NCI-H1092 (cell line): ENCODE measurements at regions not wholly inside any gene's neighbourhood (a gene's known extent, or its start where the extent isn't known, plus 50 kb on each side); places are given as distances from the start of the nearest gene placed in this dataset.

Source experiments
- DNase-seq: peaks from one replicate; lab custom pipeline; 2025; lab: John Stamatoyannopoulos, UW

- no peak for DNase-seq
Observed at GRCh38 chr2:212945526-212945925, 205.9 kb downstream of the IKZF2 start.

- DNase-seq, result no peak
Observed at GRCh38 chr2:212943351-212943750, 208.1 kb downstream of the IKZF2 start.

- no peak for DNase-seq
Observed at GRCh38 chr2:212941361-212941760, 210.1 kb downstream of the IKZF2 start.

- peak; percentile 83 for DNase-seq
Observed at GRCh38 chr2:212940816-212941215, 210.6 kb downstream of the IKZF2 start.

- DNase-seq, result peak; percentile 69
Observed at GRCh38 chr2:212939777-212940531, 211.5 kb downstream of the IKZF2 start.

GRCh38 chr2:212938144-212938793 is 213.1 kb downstream of the IKZF2 start:
- no peak for DNase-seq

GRCh38 chr2:212936572-212936971 is 214.8 kb downstream of the IKZF2 start:
- DNase-seq, result no peak

GRCh38 chr2:212935752-212936151 is 215.7 kb downstream of the IKZF2 start:
- no peak for DNase-seq

GRCh38 chr2:212931271-212931670 is 220.1 kb downstream of the IKZF2 start:
- DNase-seq, result no peak

GRCh38 chr2:212930556-212931260 is 220.7 kb downstream of the IKZF2 start:
- no peak for DNase-seq

- no peak for DNase-seq
Observed at GRCh38 chr2:212929971-212930370, 221.4 kb downstream of the IKZF2 start.

DNA sequence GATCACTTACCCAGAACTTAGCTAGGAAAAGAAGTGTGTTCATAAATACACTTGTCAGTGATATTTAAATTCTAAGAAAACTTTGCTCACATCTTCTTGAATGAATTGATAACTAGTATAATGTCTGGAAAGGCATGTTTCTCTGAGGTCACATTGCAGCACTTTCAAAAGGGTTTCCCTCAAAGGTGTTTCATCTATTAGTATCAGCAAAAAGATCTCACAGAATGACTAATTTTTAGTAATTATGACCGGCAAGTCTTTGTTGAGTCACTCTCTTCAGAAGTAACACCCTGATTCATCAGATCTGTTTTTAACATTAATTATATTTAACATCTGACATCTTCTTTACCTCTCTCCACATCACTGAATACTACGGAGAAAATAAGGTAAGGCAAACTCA is 222.3 kb downstream of the IKZF2 start:
- no peak for DNase-seq

DNA sequence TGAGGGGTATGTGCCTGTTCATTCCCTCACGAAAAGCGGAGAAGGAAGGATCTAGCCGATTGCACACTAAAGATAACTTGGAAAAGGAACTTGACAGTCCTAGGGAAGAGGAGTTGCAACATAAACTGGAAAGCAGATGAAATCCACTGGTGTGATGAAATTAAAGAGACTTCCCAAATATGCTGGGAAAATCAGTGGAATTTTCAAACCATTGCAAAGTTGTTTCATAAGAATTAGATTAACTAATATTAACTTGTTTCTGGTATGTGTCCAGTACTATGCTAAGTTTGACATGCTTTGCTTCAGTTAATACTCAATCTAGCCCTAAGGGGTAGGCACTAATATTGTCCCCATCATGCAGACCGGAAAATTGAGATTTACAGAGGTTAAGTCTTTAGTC is 222.7 kb downstream of the IKZF2 start:
- no peak for DNase-seq

GRCh38 chr2:212926940-212927339 is 224.5 kb downstream of the IKZF2 start:
- DNase-seq, result no peak

GRCh38 chr2:212923393-212923792 is 228.0 kb downstream of the IKZF2 start:
- DNase-seq, result no peak

DNA sequence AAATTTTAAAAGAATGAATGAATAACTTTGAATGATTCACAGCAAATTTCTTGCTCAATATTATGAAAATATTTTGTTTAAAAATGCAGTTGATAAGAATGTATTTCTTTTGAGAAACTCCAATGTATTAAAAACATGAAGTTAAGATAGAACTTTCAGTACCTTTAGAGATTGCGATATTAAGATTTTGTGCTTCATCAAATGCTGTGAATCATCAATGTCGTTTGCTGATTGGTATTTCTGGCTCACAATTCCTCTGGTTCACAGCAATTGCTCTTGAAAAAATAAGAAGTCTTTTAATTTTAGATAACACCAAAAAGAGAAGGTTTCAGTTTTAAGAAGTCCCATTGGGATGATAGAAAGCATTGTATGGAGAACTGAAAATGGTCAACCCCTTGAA is 228.7 kb downstream of the IKZF2 start:
- DNase-seq, result no peak

- no peak for DNase-seq
Observed at GRCh38 chr2:212921711-212922110, 229.7 kb downstream of the IKZF2 start.

GRCh38 chr2:212921061-212921460 is 230.4 kb downstream of the IKZF2 start:
- DNase-seq, result no peak

DNA sequence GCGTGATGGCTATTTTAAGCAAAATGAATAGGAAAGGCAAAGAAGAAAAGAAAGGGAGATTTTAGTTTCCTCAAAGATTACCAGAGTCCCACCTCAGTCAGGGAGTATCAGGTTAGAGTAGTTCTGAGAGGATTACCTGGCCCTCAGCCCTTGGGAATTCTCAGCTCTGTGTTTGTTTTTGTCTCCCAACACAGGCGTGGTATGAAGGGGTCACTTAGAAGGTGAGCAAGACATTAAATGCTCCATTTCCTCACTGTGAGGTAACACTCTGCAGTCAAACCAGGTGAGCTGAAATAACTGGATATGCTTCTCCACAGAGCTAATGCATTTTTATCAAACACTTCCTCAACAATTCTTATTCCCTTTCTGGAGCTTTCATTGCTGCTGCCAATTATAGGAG is 232.2 kb downstream of the IKZF2 start:
- DNase-seq, result no peak

GRCh38 chr2:212918336-212918735 is 233.1 kb downstream of the IKZF2 start:
- no peak for DNase-seq

DNA sequence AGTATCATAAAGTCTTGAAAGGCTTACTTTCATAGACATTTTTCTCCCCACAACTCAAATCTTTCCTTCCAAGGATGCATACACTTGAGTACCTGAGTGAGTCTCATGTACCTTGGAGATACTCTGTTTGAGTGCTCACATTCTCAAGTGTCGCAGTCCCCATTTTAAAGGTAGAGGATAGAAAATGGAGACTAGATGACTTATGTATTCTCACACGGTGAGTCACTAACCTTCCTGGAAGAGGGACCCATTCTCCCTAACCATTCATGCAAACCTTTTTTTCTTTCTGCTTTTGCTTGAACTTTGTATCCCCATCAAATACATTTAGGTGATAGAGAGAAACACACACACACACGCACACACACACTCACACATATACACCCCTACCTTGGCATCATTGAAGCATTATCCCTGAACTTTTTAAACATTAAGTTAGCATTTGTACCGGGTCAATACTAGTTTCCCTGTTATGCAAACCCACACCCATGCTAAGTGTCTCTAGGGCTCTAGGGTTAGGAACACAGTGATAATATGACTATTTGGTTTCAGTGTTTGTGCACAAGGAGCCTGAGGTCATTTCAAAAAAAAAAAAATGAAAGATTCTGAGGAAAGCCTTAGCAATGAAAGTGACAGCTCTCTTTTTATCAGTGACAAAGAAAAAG is 236.2 kb downstream of the IKZF2 start:
- DNase-seq, result no peak

- no peak for DNase-seq
Observed at GRCh38 chr2:212914392-212914791, 237.0 kb downstream of the IKZF2 start.
